Fibroblast of upper back skin (primary cell): ENCODE measurements at regions not wholly inside any gene's neighbourhood (a gene's known extent, or its start where the extent isn't known, plus 50 kb on each side); places are given as distances from the start of the nearest gene placed in this dataset.
"Not testable (repeated sequence)": the region's sequence is repeated elsewhere in the genome, so short reads cannot be mapped to it uniquely, and the experiment has no call there.

Source experiments
- DNase-seq: peaks from one replicate; pipeline ENCODE4 v3.0.0-alpha.2; 2013

GRCh38 chr5:116750631-116751580, 176.3 kb upstream of the SEMA6A start:
- DNase-seq = no peak

DNA sequence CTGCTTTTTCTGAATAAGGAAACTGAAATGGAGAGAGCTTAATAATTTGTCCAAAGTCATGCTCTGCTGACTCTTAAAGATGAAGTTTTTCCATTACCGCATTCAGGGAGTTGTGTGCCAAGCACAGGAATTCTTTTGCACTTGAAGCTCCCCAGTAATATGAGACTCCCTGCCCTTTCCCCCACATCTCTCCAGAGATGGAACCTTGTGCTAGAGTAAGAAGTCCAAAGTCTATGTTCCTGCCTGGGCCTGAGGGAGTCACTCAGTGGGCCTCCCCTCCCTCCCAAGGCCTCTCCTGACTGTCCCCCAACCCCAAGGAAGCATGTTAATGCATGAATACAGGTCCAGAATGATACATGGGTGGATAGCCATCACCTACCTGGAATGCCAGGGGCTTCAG, 173.3 kb upstream of the SEMA6A start:
- DNase-seq = no peak

- no peak for DNase-seq
Observed at GRCh38 chr5:116746668-116747067, 172.0 kb upstream of the SEMA6A start.

DNA sequence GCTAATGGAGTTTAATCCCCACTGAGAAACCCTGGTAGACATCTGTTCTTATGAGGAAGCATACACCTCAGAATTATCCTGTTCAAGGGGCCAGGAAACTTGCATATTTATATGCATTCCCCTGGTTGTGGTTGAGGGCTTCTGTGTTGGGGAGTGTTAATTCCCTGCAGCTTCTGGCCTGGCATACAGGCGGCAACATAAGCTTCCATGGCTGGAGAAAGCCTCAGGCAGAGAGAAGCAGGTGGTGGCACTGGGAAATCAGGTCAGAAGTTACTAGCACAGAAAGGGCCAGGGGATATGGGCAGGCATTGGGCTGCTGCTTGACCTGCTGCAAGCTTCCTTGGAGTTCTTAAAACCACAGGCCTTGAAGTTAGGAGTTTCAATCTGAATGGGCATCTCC, 166.1 kb upstream of the SEMA6A start:
- DNase-seq = no peak

- no peak for DNase-seq
Observed at GRCh38 chr5:116739571-116739970, 164.9 kb upstream of the SEMA6A start.

GRCh38 chr5:116738615-116739261, 164.1 kb upstream of the SEMA6A start:
- DNase-seq = peak; percentile 35

- peak; percentile 4 for DNase-seq
Observed at GRCh38 chr5:116738239-116738614, 163.6 kb upstream of the SEMA6A start.

GRCh38 chr5:116736671-116737070, 162.0 kb upstream of the SEMA6A start:
- no peak for DNase-seq

DNA sequence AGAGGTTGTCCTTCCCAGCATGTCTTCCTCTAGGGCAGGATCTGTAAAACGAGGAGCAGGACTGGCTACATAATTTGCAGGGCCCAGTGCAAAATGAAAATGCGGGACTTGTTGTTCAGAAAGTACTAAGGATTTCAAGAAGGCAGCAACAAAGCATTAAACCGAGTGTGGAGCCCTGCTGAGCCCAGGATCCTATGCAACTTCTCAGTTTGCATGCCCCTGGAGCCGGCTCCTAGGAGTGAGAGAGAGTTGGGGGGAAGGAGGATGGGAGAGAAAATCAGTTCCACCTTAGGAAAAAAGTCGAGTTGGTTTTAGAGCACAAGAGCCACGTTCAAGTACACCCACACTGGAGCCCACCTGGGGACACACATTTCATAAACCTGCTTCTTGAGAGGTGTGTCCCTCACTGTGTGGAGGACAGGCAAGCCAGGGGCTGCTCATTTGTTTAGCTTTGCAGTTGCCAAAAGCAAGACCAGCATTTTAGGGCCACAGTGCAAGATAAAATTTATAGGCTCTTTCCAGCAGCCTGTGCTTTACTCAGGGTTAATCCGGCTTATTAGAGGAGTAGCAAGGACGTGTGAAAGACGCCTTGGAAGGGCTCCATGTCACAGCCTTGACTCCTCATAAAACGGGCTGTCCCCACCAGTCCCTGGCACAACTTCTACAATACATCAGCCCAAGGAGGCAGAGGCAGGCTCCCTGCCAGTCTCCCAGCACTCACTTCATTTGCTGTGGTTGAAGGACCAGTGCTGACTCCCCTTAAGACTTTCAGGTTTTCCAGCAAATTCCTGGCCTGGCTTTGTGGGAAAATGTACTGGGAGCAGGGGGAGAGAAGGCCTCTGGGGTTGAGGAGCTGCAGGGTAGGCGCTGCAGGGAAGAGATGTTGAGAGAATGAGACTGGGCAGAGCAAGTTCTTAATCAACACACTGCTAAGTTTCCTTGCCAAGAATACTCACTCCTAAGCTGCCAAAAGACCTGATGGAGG, 159.7 kb upstream of the SEMA6A start:
- peak; percentile 6 for DNase-seq

DNA sequence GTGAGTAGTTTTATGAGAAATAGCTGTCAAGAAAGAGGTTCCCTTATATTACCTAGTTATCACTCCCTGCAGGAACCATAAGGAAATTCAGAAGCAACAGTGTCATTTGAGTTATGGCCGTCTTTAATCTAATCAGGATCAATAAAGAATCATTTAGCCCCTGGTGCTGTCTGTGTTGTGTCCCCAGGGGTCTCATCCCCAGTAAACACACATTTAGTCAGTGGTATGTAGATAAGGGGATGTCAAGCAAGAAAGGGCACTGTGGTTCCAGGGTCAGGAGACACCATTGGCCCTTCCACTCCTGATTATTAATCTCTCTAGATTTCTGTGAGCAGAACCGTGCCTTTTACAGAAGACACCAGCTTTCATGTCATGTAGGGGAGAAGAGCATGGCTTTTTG, 158.0 kb upstream of the SEMA6A start:
- no peak for DNase-seq

DNA sequence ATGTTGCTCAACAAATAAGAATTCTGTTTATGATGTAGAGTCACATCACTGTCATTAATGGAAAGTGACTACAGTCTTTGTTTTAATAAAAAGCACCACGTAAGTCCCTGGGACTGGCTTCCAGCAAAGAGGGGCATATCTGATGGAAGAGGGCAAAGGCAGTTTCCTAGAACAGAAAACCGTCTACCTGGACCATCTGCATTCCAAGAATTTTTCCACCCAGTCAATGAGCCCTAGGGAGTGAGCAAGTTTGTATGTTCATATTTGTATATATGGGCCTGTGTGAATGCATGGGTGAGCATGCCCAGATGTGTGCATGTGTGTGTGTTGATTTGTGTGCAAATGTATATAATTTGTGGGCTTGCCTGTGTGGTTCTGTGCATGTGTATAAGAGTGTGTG, 156.8 kb upstream of the SEMA6A start:
- DNase-seq = no peak

- no peak for DNase-seq
Observed at GRCh38 chr5:116730706-116731105, 156.1 kb upstream of the SEMA6A start.

DNA sequence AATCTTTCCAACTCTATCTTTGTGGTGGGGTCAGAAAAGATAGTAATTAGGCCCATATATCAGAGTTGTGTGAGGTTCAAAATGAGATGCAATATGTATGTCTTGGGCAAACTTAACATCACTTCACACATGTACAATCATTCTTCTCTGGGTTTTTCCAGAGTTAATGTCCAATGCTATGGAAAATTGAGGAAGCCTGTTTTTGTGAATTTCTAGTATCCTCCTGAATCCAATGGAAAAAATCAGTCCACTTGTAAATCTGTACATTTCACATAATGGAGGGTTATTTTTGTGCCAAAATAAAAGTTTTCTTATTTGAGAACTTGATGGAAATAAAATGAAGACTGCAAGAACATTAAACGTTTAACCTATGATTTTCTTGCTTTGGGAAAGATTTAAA, 155.6 kb upstream of the SEMA6A start:
- no peak for DNase-seq

- DNase-seq = no peak
Observed at GRCh38 chr5:116727248-116727647, 152.6 kb upstream of the SEMA6A start.

DNA sequence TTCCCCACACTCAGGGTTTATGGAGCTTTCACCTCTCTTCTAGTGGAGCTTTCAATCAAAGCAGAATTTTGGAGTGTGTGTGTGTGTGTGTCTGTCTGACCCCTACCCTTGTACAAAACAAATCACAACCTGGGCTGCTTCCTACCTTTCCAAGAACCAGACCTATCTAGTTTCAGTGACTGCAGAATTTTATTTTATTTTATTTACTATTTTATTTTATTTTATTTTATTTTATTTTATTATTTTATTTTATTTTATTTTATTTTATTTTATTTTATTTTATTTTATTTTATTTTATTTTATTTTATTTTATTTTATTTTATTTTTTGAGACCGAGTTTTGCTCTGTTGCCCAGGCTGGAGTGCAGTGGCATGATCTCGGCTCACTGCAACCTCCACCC, 151.6 kb upstream of the SEMA6A start:
- DNase-seq = not testable (repeated sequence)

GRCh38 chr5:116724971-116725370, 150.3 kb upstream of the SEMA6A start:
- DNase-seq = no peak

GRCh38 chr5:116722651-116723050, 148.0 kb upstream of the SEMA6A start:
- DNase-seq = no peak

DNA sequence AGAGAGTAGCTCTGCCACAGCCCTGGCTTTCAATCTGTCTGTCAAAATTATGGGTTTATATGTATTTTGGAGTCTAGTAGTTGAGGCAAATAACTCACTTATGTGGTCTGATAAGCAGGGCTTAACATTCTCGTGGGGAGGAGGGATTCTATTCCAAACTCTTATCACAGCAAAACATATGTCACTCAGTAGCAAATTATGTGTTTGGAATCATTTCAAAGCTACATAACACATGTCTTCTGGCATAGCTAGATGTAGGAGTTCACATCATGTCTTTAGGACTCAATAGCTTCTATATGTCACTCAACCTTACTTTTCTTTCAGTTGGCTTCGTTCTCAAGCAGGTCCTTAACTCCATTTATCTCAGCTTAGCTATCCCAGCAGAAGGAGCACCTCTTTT, 144.5 kb upstream of the SEMA6A start:
- no peak for DNase-seq

DNA sequence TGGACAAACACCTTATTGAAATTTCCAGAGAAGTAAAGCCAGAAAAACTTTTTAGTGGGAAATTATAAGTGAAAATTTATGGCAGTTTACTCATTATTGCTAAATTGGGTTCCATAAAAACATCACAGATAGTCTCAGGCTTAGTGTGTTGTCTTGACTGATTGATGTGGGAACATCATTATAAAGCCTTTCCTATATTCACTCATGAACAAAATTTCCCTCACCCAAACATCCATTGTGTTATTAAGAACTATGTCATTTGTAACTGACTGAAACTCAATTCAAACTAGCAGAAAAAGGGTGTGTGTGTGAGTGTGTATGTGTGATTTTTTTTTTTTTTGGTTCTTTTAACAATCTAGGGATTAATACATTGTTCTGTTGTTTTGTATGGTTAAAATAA, 143.7 kb upstream of the SEMA6A start:
- DNase-seq = no peak

GRCh38 chr5:116709082-116709481, 134.5 kb upstream of the SEMA6A start:
- no peak for DNase-seq

DNA sequence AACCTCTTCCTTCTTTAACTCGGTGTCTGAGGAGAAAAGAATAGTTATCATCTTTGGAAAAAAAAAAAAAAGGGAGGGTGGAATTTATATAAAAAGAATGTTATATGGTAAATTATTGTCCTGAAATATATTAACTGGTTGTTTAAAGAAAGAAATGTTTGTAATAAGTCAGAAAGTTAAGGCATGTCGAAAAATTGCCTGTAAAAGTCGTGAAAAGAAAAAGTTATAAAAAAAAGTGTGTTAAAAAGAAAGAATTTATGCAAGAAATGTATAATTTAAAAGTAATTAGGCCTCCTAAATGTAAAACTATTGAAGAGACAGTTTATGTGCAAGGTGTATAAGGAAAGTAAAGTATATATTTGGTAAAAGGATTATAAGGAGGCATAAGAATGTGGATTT, 130.5 kb upstream of the SEMA6A start:
- not testable (repeated sequence) for DNase-seq

- no peak for DNase-seq
Observed at GRCh38 chr5:116703941-116704340, 129.3 kb upstream of the SEMA6A start.

DNA sequence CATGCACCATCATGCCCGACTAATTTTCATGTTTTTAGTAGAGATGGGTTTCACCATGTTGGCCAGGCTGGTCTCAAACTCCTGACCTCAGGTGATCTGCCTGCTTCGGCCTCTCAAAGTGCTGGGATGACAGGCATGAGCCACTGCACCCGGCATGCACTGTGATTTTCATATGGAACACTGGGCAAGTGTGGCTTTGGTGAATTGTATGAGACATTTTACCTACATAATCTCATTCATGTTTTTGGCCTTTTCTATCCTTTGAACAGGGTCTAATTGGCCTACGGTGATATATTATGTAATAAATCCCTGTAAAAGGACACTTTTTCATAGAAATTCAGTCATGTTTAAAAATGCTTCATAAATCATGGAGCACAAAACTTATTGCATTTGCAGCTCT, 128.7 kb upstream of the SEMA6A start:
- DNase-seq = no peak
